D341Med (cell line): ENCODE measurements at regions not wholly inside any gene's neighbourhood (a gene's known extent, or its start where the extent isn't known, plus 50 kb on each side); places are given as distances from the start of the nearest gene placed in this dataset.

ENCODE experiments used
- DNase-seq: peaks from one replicate; pipeline ENCODE4 v3.0.0; 2012; ENCODE audit warnings: low spot score

DNA sequence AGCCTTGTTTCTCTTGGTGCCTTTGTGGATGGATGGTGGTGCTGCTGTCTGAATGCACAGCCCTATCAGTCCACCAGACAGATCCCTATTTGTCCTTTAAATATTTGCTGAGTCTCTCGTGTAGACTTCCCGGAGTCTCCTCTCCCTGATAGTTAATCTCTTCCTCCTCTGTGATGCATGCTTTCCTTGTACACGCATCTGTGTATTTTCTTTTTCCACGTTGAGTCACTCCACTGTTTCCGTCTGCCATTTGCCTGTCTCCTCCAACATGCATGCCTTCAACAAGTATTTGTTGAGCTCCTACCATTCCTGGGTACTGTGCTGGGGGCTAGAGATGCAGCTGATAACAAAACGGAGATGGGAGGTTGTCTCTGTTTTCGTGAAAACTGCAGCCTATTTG lies 282.6 kb downstream of the HAPSTR1 start:
- DNase-seq = no peak

DNA sequence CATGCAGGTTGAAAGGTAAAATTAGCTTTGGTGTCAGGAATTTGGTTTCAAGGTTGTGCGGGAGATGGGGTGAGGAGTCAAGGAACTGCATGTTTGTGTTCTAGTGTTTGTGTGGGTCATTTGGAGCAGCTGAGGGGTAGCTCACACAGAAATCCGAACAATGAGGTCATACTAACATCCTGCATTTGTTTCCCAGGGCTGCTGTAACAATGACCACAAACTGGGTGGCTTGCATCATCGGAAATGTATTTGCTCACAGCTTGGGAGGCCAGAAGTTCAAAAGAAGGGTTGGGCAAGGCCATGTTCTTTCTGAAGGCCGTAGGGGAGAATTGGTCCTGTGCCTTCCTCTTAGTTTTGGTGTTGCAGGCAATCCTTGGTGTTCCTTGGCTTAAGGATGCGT lies 287.4 kb downstream of the HAPSTR1 start:
- no peak for DNase-seq

DNA sequence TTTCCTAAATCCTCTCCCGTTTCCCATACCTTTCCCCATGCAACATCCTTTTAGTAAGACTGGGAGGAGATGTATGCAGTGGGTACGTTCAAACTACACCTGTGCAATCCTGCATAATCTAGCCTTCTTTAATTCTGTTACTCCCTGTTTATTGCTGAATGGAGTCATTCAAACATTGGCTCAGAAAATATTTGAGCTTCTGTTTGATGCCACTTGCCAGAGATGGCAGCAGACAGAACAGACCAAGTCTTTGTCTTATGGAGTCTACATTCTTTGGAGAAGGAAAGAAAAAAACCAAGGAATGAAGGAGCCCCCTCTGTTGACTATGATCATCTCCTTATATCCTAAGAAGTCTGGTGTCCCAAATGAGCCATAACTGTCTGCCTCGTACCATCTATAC lies 288.8 kb downstream of the HAPSTR1 start:
- DNase-seq = no peak

DNA sequence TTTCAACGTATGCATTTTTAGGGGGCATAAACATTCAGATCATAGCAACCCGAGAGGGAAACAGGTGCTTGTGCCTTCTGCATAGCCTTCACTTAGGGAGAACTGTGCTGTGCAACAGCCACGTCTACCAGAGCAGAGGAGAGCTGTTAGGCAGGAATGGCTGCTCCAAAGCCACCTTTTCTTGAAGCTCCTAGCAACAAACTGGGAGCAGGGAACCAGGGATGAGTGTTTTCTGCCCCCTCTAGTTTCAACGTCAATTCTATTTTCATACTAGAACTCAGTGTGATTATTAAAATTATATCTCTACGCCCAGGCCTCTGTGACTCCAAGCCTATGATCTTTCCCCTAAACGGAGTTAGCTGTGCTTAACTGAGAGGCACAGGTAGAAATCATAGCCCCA lies 290.0 kb downstream of the HAPSTR1 start:
- DNase-seq = no peak

GRCh38 chr16:9381905-9382304 lies 290.5 kb downstream of the HAPSTR1 start:
- no peak for DNase-seq

- no peak for DNase-seq
Measured at GRCh38 chr16:9383281-9383680, 291.8 kb downstream of the HAPSTR1 start.

- no peak for DNase-seq
Measured at GRCh38 chr16:9384141-9384540, 292.7 kb downstream of the HAPSTR1 start.

DNA sequence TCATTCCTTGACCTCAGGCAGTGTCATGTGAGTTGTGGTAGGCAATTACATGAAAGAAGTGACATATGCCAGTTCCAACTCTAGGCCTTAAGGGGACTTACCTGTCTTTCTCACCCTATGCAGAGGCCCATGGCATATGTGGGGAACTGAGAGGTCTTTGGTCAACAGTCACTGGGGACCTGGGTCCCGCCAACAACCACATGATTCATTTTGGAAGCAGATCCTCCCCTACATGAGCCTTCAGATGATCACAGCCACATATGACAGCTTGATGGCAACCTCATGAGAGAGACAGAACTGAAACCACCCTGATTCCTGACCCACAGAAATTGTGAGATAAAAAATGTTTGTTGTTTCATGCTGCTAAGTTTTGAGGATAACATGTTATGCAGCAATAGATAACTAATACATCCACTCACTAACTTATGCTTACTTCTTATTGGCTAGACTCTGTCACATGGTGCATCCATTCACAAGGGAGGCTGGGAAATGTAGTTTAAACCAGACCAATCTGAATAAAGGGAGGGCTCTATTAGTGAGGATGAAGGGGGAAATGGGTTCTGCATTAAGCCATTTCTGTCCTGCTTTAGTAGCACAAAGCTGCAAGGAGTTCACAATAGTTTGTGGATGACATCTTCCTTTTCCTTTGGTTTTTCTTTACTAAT lies 298.2 kb downstream of the HAPSTR1 start:
- DNase-seq = no peak

- no peak for DNase-seq
Measured at GRCh38 chr16:9392956-9393355, 301.5 kb downstream of the HAPSTR1 start.

GRCh38 chr16:9393591-9393990 lies 302.1 kb downstream of the HAPSTR1 start:
- DNase-seq = no peak

- no peak for DNase-seq
Measured at GRCh38 chr16:9395958-9396359, 304.5 kb downstream of the HAPSTR1 start.

DNA sequence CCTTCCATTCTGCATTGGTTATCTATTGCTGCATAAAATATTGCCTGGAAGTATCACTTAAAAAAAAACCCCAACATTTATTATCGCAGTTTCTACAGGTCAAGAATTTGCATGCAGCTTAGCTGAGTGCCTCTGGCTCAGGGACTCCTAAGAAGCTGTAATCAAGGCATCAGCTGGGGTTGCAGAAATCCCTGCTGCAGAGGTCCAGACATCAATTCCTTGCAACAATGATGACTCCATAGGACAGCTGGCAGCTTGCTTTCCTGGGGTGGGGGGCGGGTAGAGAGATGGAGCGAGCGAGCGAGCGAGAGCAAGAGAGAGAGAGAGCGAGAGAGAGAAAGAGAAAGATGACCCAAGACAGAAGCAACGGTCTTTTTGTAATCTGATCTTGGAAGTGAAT lies 308.1 kb downstream of the HAPSTR1 start:
- no peak for DNase-seq

DNA sequence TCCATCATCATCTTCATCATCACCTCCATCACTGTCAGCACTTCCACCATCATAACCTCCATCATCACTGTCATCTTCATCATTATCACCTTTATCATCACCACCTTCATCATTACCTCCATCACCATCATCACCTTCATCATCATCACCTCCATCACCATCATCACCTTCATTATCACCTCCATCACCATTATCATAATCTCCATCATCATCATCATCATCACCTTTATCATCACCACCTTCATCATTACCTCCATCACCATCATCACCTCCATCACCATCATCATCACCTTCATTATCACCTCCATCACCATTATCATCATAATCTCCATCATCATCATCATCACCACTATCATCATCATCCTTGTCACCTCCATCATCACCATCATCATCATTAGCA lies 309.7 kb downstream of the HAPSTR1 start:
- DNase-seq = no peak

DNA sequence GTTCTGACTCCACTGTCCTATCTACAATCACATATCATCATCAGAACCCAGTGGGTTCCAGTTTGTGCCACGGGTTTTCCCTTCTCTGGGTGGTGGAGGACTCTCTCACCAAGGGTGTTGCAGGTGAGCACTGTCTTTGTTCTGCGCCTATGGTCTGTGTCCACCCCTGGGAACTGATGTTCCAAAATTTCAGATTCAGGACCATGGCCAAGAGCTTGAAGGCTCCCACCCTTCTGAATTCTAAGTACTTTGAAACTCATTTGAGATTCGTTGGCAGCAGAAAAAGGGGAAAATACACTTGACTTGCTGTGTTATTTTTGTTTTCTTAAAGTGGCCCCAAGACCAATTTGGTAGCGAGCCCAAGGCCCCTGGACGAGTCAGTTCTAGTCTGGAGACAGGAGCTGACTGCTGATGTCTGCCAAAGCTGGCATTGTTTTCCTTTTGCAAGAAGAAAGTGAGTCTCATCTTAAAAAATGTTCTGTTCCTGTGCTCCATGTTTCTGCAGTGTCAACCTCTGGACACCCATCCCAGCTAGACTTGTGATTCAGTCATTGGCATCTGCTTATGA lies 310.9 kb downstream of the HAPSTR1 start:
- no peak for DNase-seq

- no peak for DNase-seq
Measured at GRCh38 chr16:9404811-9405210, 313.4 kb downstream of the HAPSTR1 start.

DNA sequence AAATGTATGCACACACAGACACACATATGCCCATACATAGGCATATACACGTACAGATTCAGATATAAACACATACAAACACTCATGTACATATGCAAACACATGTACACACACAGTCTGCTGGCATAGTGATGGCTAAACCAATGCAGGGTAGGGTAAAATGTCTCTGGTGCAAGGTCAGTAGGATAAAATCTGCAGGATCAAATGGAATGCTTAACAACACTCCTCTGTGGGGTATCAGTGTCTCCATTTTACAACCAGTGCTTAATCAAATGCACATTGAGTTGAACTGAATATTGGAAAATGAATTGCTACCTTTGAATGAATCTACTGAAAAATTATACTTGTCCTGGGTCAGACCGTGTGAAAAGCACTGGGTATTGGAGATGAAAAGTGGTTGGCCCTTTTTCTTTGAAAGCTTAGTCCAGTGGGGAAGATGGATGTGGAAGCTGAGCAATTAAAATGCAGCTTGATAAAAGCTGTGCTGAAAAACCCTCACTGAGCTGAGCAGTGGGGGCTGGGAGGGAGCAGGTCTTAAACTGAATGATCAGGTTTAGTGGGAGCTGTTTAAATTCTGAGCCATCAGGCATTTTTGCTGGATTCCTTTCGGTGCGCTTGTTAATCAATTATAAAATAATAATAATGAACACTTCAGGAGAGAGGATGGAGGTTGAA lies 314.7 kb downstream of the HAPSTR1 start:
- DNase-seq = no peak

DNA sequence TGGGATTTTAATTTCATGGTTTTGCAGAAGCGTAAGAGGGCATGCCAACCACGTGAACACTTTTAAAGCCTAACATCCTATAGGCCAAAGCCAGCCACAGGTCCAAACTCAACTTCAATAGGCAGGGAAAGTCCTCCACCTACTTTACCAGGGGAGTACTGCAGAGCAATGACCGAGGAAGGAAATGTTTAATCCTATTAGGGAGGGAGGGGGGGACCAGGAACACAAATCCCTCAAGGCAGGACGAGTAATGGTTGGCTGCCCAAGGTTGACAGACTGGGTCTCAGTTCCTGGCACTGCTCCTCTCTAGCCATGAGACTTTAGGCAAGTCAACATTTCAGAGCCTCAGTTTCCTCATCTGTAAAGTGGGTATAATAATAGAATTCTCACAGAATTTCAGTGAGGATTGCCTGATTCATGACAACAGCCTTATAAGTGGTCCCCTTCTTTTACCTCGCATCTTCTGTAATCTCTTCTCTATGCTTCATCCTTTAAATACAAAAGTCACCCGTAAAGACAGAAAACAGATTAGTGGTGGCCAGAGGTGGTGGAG lies 315.8 kb downstream of the HAPSTR1 start:
- DNase-seq = no peak

- peak; percentile 37 for DNase-seq
Measured at GRCh38 chr16:9408297-9408878, 316.9 kb downstream of the HAPSTR1 start.

- DNase-seq = no peak
Measured at GRCh38 chr16:9409560-9410493, 318.4 kb downstream of the HAPSTR1 start.

GRCh38 chr16:9411426-9411825 lies 320.0 kb downstream of the HAPSTR1 start:
- DNase-seq = no peak

GRCh38 chr16:9412031-9412914 lies 320.8 kb downstream of the HAPSTR1 start:
- no peak for DNase-seq
